ENCODE measurements at regions not wholly inside any gene's neighbourhood (a gene's known extent, or its start where the extent isn't known, plus 50 kb on each side); places are given as distances from the start of the nearest gene placed in this dataset.

GRCh38 chr1:184141361-184141880 lies 89.9 kb downstream of the TSEN15 start:
- CTCF ChIA-PET: interaction anchor here (0.7 kb wide), 1 partner anchor 81 kb away, joined by 3 read pairs; no protein-coding TSS in a partner anchor
- no peaks in the 10 kb centered on the region for H3K9me3 Mint-ChIP-seq
- H3K4me3 Mint-ChIP-seq: no peak overlapping the region
- peaks cover 19% of the 10 kb centered on the region for H3K27me3 Mint-ChIP-seq
- no peaks in the 10 kb centered on the region for H3K4me1 Mint-ChIP-seq
- H3K36me3 Mint-ChIP-seq: no peaks in the 10 kb centered on the region
- no peak for DNase-seq
- no peak overlapping the region for H3K27ac Mint-ChIP-seq

GRCh38 chr1:184143449-184143848 lies 91.9 kb downstream of the TSEN15 start:
- no peak for DNase-seq
- peaks cover 28% of the 10 kb centered on the region for H3K27me3 Mint-ChIP-seq
- H3K36me3 Mint-ChIP-seq: no peaks in the 10 kb centered on the region
- H3K4me1 Mint-ChIP-seq: no peaks in the 10 kb centered on the region
- H3K9me3 Mint-ChIP-seq: no peaks in the 10 kb centered on the region
- CTCF ChIA-PET: interaction anchor here (1.2 kb wide), 1 partner anchor 377 kb away, joined by 3 read pairs; no protein-coding TSS in a partner anchor
- no peak overlapping the region for H3K27ac Mint-ChIP-seq
- no peak overlapping the region for H3K4me3 Mint-ChIP-seq

- DNase-seq: no peak
- CTCF ChIA-PET: no interaction called here
- Mint-ChIP-seq H3K27ac (no peak overlapping the region), H3K27me3 (peaks cover 24% of the 10 kb centered on the region), H3K4me1 (no peaks in the 10 kb centered on the region), H3K36me3 (no peaks in the 10 kb centered on the region), H3K4me3 (no peak overlapping the region), H3K9me3 (no peaks in the 10 kb centered on the region)
These were observed 93.6 kb downstream of the TSEN15 start for GRCh38 chr1:184145083-184145482.

GRCh38 chr1:184146202-184146601 lies 94.7 kb downstream of the TSEN15 start:
- CTCF ChIA-PET: no interaction called here
- Mint-ChIP-seq H3K27me3 (peaks cover 32% of the 10 kb centered on the region), H3K36me3 (no peaks in the 10 kb centered on the region)

GRCh38 chr1:184150776-184151531 lies 99.4 kb downstream of the TSEN15 start:
- Mint-ChIP-seq H3K9me3 (no peaks in the 10 kb centered on the region), H3K4me3 (no peak overlapping the region), H3K27ac (no peak overlapping the region), H3K36me3 (no peaks in the 10 kb centered on the region), H3K27me3 (peaks cover 49% of the 10 kb centered on the region), H3K4me1 (peaks cover 7% of the 10 kb centered on the region)
- CTCF ChIA-PET: interaction anchor here (1.2 kb wide), 1 partner anchor 8 kb away, joined by 4 read pairs; no protein-coding TSS in a partner anchor
- DNase-seq: no peak

More at GRCh38 chr1:184146202-184146601, 94.7 kb downstream of the TSEN15 start:
- no peaks in the 10 kb centered on the region for H3K4me1 Mint-ChIP-seq
- no peak for DNase-seq
- H3K9me3 Mint-ChIP-seq: no peaks in the 10 kb centered on the region
- H3K4me3 Mint-ChIP-seq: no peak overlapping the region
- H3K27ac Mint-ChIP-seq: no peak overlapping the region

GRCh38 chr1:184152434-184152898 lies 100.9 kb downstream of the TSEN15 start:
- H3K4me1 Mint-ChIP-seq: peaks cover 7% of the 10 kb centered on the region
- H3K4me3 Mint-ChIP-seq: no peak overlapping the region
- no peak for DNase-seq
- CTCF ChIA-PET: no interaction called here
- H3K36me3 Mint-ChIP-seq: no peaks in the 10 kb centered on the region
- H3K27ac Mint-ChIP-seq: no peak overlapping the region
- H3K27me3 Mint-ChIP-seq: peaks cover 48% of the 10 kb centered on the region
- no peaks in the 10 kb centered on the region for H3K9me3 Mint-ChIP-seq

GRCh38 chr1:184152974-184153373 lies 101.4 kb downstream of the TSEN15 start:
- Mint-ChIP-seq H3K27me3 (peaks cover 45% of the 10 kb centered on the region), H3K27ac (no peak overlapping the region), H3K4me1 (peaks cover 7% of the 10 kb centered on the region), H3K36me3 (no peaks in the 10 kb centered on the region), H3K9me3 (no peaks in the 10 kb centered on the region), H3K4me3 (no peak overlapping the region)
- DNase-seq: no peak
- CTCF ChIA-PET: no interaction called here

GRCh38 chr1:184153731-184154130 lies 102.2 kb downstream of the TSEN15 start:
- Mint-ChIP-seq H3K27me3 (peaks cover 43% of the 10 kb centered on the region), H3K9me3 (no peaks in the 10 kb centered on the region), H3K4me1 (peaks cover 7% of the 10 kb centered on the region), H3K36me3 (no peaks in the 10 kb centered on the region), H3K4me3 (no peak overlapping the region), H3K27ac (no peak overlapping the region)
- CTCF ChIA-PET: no interaction called here
- no peak for DNase-seq

- H3K9me3 Mint-ChIP-seq: no peaks in the 10 kb centered on the region
- no peaks in the 10 kb centered on the region for H3K36me3 Mint-ChIP-seq
- peaks cover 7% of the 10 kb centered on the region for H3K4me1 Mint-ChIP-seq
- no peak overlapping the region for H3K4me3 Mint-ChIP-seq
- DNase-seq: no peak
- H3K27me3 Mint-ChIP-seq: peaks cover 30% of the 10 kb centered on the region
- CTCF ChIA-PET: no interaction called here
- no peak overlapping the region for H3K27ac Mint-ChIP-seq
These were observed 105.2 kb downstream of the TSEN15 start for GRCh38 chr1:184156521-184157393.

- no peak for DNase-seq
- no peaks in the 10 kb centered on the region for H3K9me3 Mint-ChIP-seq
- no peak overlapping the region for H3K4me3 Mint-ChIP-seq
- H3K27me3 Mint-ChIP-seq: peaks cover 24% of the 10 kb centered on the region
- H3K27ac Mint-ChIP-seq: no peak overlapping the region
- CTCF ChIA-PET: no interaction called here
- H3K36me3 Mint-ChIP-seq: no peaks in the 10 kb centered on the region
- peaks cover 5% of the 10 kb centered on the region for H3K4me1 Mint-ChIP-seq
These were observed 105.8 kb downstream of the TSEN15 start for GRCh38 chr1:184157394-184157742.

GRCh38 chr1:184158896-184159681 lies 107.6 kb downstream of the TSEN15 start:
- no peak for DNase-seq
- H3K27me3 Mint-ChIP-seq: peaks cover 6% of the 10 kb centered on the region
- H3K27ac Mint-ChIP-seq: no peak overlapping the region
- no peaks in the 10 kb centered on the region for H3K9me3 Mint-ChIP-seq
- H3K4me3 Mint-ChIP-seq: no peak overlapping the region
- no peaks in the 10 kb centered on the region for H3K4me1 Mint-ChIP-seq
- CTCF ChIA-PET: no interaction called here
- no peaks in the 10 kb centered on the region for H3K36me3 Mint-ChIP-seq

GRCh38 chr1:184160236-184160635 lies 108.7 kb downstream of the TSEN15 start:
- Mint-ChIP-seq H3K4me1 (no peaks in the 10 kb centered on the region), H3K27me3 (peaks cover 3% of the 10 kb centered on the region), H3K27ac (no peak overlapping the region), H3K4me3 (no peak overlapping the region), H3K9me3 (no peaks in the 10 kb centered on the region), H3K36me3 (no peaks in the 10 kb centered on the region)
- CTCF ChIA-PET: no interaction called here
- no peak for DNase-seq

- CTCF ChIA-PET: interaction anchor here (0.6 to 0.7 kb wide), 2 partner anchors 23 to 27 kb away, joined by 3 read pairs; no protein-coding TSS in a partner anchor
- Mint-ChIP-seq H3K9me3 (no peaks in the 10 kb centered on the region), H3K4me1 (no peaks in the 10 kb centered on the region), H3K4me3 (no peak overlapping the region), H3K36me3 (no peaks in the 10 kb centered on the region), H3K27ac (no peak overlapping the region), H3K27me3 (peaks cover 3% of the 10 kb centered on the region)
- no peak for DNase-seq
These were observed 109.7 kb downstream of the TSEN15 start for GRCh38 chr1:184161071-184161698.
